Panc1 (cell line): ENCODE measurements at regions not wholly inside any gene's neighbourhood (a gene's known extent, or its start where the extent isn't known, plus 50 kb on each side); places are given as distances from the start of the nearest gene placed in this dataset.
"Not testable (repeated sequence)": the region's sequence is repeated elsewhere in the genome, so short reads cannot be mapped to it uniquely, and the experiment has no call there.

ENCODE experiments used
- ATAC-seq: fragments of 200-7000 bp; cut with Tn5 transposase; 2 replicates; pipeline ENCODE4 v1.9.1; 2020; ENCODE audit warnings: mild to moderate bottlenecking, moderate library complexity
- BruUV-seq: library from RNA; stranded (reverse); fragments of 400-500 nt; replicated peaks from 2 replicates; lab custom pipeline; 2021; lab: Mats Ljungman, UMichigan
- CTCF ChIA-PET: fragments of 300-600 bp; sonication (Branson Sonifier 250); formaldehyde crosslinking; loops from one replicate; lab custom pipeline; 2022; ENCODE audit warnings: antibody characterized with exemption; lab: Charles Lee
- POLR2A ChIA-PET: fragments of 300-600 bp; sonication (Branson Sonifier 250); formaldehyde crosslinking; loops from one replicate; lab custom pipeline; 2022; ENCODE audit warnings: antibody characterized with exemption; lab: Charles Lee
- DNase-seq: peaks from one replicate; pipeline ENCODE4 v3.0.0-alpha.2; 2010; ENCODE audit warnings: low read depth, low spot score
- H3K27ac ChIP-seq: 2 replicates; pipeline ENCODE4 v1.5.1; 2011; ENCODE audit warnings: mild to moderate bottlenecking, low read length, inconsistent platforms
- H3K27me3 ChIP-seq: fragments of 200-500 bp; sonication (Bioruptor generic); 2 replicates; pipeline ENCODE4 v1.6.0; 2014; ENCODE audit warnings: low read length, inconsistent platforms; ENCODE audit not compliant: control insufficient read depth, insufficient read depth
- H3K36me3 ChIP-seq: fragments of 200-500 bp; sonication (Bioruptor generic); 2 replicates; pipeline ENCODE4 v1.5.1; 2014; ENCODE audit warnings: inconsistent platforms, mild to moderate bottlenecking, low read length, moderate library complexity; ENCODE audit not compliant: control insufficient read depth, insufficient read depth
- H3K4me1 ChIP-seq: 2 replicates; pipeline ENCODE4 v1.5.1; 2011; ENCODE audit warnings: inconsistent platforms, mild to moderate bottlenecking, low read length, moderate library complexity; ENCODE audit not compliant: control insufficient read depth, insufficient read depth
- H3K4me3 ChIP-seq, 2 experiments: 2 replicates each; pipeline ENCODE4 v1.5.1; 2011 to 2012; ENCODE audit warnings: low read depth in 2 of 2, low read length in 2 of 2, mild to moderate bottlenecking in 2 of 2, inconsistent platforms in 1 of 2, moderate library complexity in 1 of 2
- H3K9me3 ChIP-seq: fragments of 200-500 bp; sonication (Bioruptor generic); 2 replicates; pipeline ENCODE4 v1.5.1; 2014; ENCODE audit warnings: low read depth, mild to moderate bottlenecking, inconsistent platforms, low read length, moderate library complexity; ENCODE audit not compliant: control insufficient read depth, insufficient read depth
- POLR2AphosphoS5 ChIP-seq: IDR thresholded peaks from 2 replicates; pipeline ENCODE4 v1.6.1; 2012; ENCODE audit warnings: mild to moderate bottlenecking, low read depth, low read length, moderate library complexity
- REST ChIP-seq, 2 experiments: IDR thresholded peaks; 2 replicates each; pipeline ENCODE4 v1.6.1; 2011 to 2012; ENCODE audit warnings: low read depth in 2 of 2, control low read depth in 1 of 2, low read length in 1 of 2, mild to moderate bottlenecking in 1 of 2, moderate library complexity in 1 of 2; ENCODE audit not compliant: insufficient read depth in 1 of 2
- SIN3A ChIP-seq: IDR thresholded peaks from 2 replicates; pipeline ENCODE4 v1.6.1; 2012; ENCODE audit warnings: low read depth, mild to moderate bottlenecking, low read length, moderate library complexity, borderline replicate concordance; ENCODE audit not compliant: insufficient read depth
- TCF7L2 ChIP-seq: IDR thresholded peaks from 2 replicates; pipeline ENCODE4 v1.6.1; 2011; ENCODE audit warnings: mild to moderate bottlenecking, low read depth, low read length, inconsistent platforms
- in situ Hi-C: cut with HindIII; loops from 2 replicates; pipeline ENCODE4 v1.10.0; 2016; ENCODE audit warnings: low sequenced_read_pairs, low pct_unique_long_range_greater_than_20kb
- intact Hi-C: fragments of 100-400 bp; cut with micrococcal nuclease; formaldehyde crosslinking; loops from one replicate; pipeline ENCODE4 v1.10.0; 2022; ENCODE audit not compliant: unreplicated experiment

- H3K4me3 ChIP-seq, H3K9me3 ChIP-seq, ATAC-seq, H3K27ac ChIP-seq, in situ Hi-C loops, H3K27me3 ChIP-seq, intact Hi-C loops, H3K36me3 ChIP-seq, POLR2A ChIA-PET, H3K4me1 ChIP-seq, DNase-seq, BruUV-seq, CTCF ChIA-PET: not testable (repeated sequence)
Measured at GRCh38 chr7:112979055-112979454, 107.6 kb downstream of the GPR85 start.

- H3K27ac ChIP-seq, CTCF ChIA-PET, H3K4me1 ChIP-seq, intact Hi-C loops, BruUV-seq, H3K4me3 ChIP-seq, H3K36me3 ChIP-seq, H3K9me3 ChIP-seq, POLR2A ChIA-PET, H3K27me3 ChIP-seq, DNase-seq, in situ Hi-C loops, ATAC-seq: not testable (repeated sequence)
Measured at GRCh38 chr7:112977244-112977955, 109.2 kb downstream of the GPR85 start.

- intact Hi-C loops (no loop called here), in situ Hi-C loops (no loop called here)
- Histone ChIP-seq H3K27ac (no peak overlapping the region), H3K36me3 (no peaks in the 10 kb centered on the region), H3K9me3 (no peaks in the 10 kb centered on the region), H3K27me3 (no peaks in the 10 kb centered on the region), H3K4me1 (peaks cover 3% of the 10 kb centered on the region; the same call in 1 of the 2 replicates), H3K4me3 (no peak overlapping the region)
- TF ChIP-seq TCF7L2 (no peak), SIN3A (no peak), POLR2AphosphoS5 (no peak), REST (IDR thresholded peaks at IDR 0.05; ENCODE audit: insufficient read depth in 1 of 2, low read depth in 2 of 2, low read length in 1 of 2) (no peak)
- ATAC-seq: no peak
- DNase-seq: no peak
- BruUV-seq: no TSS peak
- CTCF ChIA-PET: no interaction called here
- POLR2A ChIA-PET: interaction anchor here (0.6 kb wide), 1 partner anchor 138 kb away, joined by 3 read pairs; no protein-coding TSS in a partner anchor
Measured at GRCh38 chr7:112970771-112971170, 115.9 kb downstream of the GPR85 start.
